ENCODE measurements at regions not wholly inside any gene's neighbourhood (a gene's known extent, or its start where the extent isn't known, plus 50 kb on each side); places are given as distances from the start of the nearest gene placed in this dataset.

DNA sequence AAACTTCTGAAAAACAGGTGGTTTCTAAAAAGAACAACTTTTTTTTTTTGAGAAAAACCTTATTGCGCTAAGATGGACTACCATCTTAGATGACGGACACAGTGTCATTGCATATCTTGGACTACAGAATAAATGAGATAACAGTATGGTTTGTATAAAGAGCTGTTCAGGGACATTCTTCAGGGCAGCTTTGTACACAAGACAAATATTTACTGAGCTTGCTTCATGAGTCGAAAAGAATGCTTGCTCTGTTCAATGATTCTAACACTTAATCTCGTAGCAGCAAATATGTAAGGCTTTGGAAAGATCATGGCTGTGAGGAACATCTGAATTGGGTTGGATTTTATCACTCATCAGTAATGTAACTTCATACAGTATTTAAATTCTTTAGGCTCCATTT is 282.5 kb upstream of the CWC22 start:
- TF ChIP-seq, protein P1, sequence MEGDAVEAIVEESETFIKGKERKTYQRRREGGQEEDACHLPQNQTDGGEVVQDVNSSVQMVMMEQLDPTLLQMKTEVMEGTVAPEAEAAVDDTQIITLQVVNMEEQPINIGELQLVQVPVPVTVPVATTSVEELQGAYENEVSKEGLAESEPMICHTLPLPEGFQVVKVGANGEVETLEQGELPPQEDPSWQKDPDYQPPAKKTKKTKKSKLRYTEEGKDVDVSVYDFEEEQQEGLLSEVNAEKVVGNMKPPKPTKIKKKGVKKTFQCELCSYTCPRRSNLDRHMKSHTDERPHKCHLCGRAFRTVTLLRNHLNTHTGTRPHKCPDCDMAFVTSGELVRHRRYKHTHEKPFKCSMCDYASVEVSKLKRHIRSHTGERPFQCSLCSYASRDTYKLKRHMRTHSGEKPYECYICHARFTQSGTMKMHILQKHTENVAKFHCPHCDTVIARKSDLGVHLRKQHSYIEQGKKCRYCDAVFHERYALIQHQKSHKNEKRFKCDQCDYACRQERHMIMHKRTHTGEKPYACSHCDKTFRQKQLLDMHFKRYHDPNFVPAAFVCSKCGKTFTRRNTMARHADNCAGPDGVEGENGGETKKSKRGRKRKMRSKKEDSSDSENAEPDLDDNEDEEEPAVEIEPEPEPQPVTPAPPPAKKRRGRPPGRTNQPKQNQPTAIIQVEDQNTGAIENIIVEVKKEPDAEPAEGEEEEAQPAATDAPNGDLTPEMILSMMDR (IDR thresholded peaks at IDR 0.05), result no peak
- no peak for TF ChIP-seq POLR2A (IDR thresholded peaks at IDR 0.05)
